UCSD-AML1 (cell line): ENCODE measurements at regions not wholly inside any gene's neighbourhood (a gene's known extent, or its start where the extent isn't known, plus 50 kb on each side); places are given as distances from the start of the nearest gene placed in this dataset.
"Not testable (repeated sequence)": the region's sequence is repeated elsewhere in the genome, so short reads cannot be mapped to it uniquely, and the experiment has no call there.

Source experiments
- DNase-seq: peaks from one replicate; lab custom pipeline; 2025; ENCODE audit not compliant: unreplicated experiment; lab: John Stamatoyannopoulos, UW

DNA sequence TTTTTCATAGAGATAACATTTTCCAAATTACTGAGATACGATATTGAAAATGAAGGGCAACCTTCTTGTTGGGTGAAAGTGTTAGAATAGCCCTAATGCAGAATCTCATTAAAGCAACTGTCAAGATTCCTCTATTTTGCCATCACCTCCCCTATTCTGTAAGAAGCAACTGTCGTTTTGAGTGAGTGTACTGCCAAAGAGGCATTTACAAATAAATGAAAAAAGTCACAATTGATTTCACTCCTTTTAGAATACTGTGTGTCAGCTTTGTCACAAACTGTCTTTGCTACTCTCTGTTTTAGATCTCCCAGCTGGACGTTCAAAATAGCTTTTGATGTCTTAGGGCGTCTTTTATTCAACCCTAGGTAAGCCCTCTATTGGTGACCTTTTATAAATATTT is 322.8 kb upstream of the NAALADL2 start:
- no peak for DNase-seq

GRCh38 chr3:174538151-174538550 is 321.0 kb upstream of the NAALADL2 start:
- no peak for DNase-seq

GRCh38 chr3:174540116-174540908 is 318.8 kb upstream of the NAALADL2 start:
- DNase-seq: no peak

- no peak for DNase-seq
These were observed 317.3 kb upstream of the NAALADL2 start for GRCh38 chr3:174541708-174542315.

- DNase-seq: no peak
These were observed 311.2 kb upstream of the NAALADL2 start for GRCh38 chr3:174547801-174548435.

DNA sequence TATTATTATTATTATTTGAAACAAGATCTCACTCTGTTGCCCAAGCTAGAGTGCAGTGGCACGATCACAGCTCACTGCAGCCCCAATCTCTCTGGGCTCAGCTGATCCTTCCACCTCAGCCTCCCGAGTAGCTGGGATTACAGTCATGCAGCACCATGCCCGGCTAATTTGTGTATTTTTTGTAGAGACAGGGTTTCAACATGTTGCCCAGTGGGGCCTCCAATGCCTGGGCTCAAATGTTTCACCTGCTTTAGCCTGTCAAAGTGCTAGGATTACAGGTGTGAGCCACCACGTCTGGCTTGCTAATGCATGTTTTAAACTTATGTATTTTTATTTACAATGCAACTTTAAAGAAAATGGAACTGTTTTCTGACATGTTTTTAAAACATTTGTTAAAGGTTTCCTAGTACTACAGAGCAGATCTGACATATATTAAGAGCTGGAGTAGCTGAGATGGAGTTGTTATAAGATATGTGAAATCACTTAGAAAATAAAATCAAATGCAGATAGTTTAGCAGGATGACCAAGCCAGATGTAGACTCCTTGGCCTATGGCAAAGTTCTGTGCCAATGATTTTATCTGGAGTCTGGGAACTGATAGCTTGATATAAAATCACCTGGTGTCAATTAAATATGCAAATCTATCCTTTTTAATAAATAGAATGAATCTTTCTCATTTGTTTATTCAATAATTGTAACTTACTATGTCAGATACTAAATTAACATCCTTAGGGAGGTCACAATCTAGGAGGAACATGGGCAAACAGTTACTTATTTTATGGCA is 310.1 kb upstream of the NAALADL2 start:
- no peak for DNase-seq

GRCh38 chr3:174581558-174581957 is 277.6 kb upstream of the NAALADL2 start:
- no peak for DNase-seq

GRCh38 chr3:174583396-174583795 is 275.7 kb upstream of the NAALADL2 start:
- no peak for DNase-seq

- DNase-seq: not testable (repeated sequence)
These were observed 272.0 kb upstream of the NAALADL2 start for GRCh38 chr3:174587137-174587536.

DNA sequence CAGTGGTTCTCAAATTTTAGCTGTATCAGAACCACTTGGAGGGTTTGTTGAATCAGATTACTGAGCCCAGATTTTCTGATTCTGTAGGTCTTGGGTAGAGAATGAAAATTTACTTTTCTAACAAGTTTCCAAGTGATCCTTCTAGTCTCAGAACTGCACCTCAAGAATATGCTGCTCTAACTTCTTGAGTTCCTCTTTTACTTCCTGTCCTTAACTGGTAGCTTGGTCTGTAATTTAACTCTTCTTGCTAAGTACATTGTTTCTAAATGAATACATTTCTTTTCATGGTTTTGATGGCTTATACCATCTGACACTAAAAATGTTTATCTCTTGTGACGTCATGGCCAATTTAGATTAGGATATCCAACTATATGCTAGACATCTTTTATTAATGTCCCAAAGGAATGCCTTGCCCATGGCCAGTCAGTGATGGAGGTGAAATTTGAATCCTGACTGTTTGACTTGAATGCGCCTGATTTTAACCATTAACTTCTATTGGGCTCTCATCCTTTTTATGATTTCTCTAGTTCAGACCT is 262.6 kb upstream of the NAALADL2 start:
- DNase-seq: no peak

- no peak for DNase-seq
These were observed 260.2 kb upstream of the NAALADL2 start for GRCh38 chr3:174598885-174599439.

DNA sequence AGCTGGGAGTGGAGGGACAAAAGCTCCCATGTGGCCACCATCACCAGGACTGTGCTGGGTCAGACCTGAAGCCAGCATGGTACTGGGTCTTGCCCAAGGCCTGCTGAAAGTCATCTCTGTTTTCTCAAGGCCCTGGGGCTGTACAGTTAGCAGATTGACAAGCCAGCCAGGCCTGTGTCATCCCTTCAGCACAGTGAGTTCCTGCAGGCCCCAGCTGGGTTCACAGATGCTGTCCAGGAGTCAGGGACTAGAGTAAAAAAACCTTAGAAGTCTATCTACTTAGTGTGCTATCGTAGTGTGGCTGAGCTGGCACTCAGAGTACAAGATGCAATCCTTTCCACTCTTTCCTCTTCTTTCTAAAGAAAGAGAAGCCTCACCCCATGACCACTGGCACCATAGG is 246.0 kb upstream of the NAALADL2 start:
- DNase-seq: no peak

- DNase-seq: no peak
These were observed 245.1 kb upstream of the NAALADL2 start for GRCh38 chr3:174614036-174614435.

GRCh38 chr3:174618368-174619080 is 240.6 kb upstream of the NAALADL2 start:
- DNase-seq: no peak

DNA sequence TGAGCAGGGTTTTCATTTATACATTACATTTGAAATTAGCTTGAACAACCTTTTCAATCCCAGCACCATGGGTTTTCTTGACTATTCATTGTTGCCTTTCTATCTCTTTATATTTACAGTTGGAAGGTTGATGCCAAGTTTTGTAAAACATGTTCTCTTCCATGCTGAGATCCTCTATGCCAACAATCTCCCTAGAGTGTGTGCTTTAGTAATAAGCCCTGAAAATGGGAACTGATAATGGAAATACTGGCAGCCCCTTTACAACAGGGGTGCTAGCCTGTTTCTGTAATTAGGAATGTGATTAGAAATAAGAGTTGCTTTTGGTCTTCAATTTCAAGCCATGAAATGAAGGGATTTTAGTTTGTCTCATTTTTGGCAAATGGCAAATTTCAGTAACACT is 239.9 kb upstream of the NAALADL2 start:
- DNase-seq: no peak

DNA sequence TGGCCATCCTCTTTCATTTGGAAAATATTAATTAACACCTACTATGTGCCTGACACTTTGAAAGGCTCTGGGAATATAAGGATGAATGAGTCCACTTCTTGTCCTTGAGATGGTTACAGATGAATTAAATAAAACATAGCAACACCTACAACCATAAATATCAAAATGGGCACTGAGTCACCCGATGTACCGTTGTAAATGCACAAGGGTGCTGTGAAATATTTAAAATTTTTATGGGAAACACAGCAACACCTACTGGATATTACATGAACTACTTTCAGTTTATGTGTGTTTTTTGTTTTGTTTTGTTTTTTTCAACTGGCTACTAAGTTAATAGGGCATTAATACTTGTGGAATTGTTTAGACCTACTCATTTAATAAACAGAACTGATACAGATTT is 239.0 kb upstream of the NAALADL2 start:
- no peak for DNase-seq

DNA sequence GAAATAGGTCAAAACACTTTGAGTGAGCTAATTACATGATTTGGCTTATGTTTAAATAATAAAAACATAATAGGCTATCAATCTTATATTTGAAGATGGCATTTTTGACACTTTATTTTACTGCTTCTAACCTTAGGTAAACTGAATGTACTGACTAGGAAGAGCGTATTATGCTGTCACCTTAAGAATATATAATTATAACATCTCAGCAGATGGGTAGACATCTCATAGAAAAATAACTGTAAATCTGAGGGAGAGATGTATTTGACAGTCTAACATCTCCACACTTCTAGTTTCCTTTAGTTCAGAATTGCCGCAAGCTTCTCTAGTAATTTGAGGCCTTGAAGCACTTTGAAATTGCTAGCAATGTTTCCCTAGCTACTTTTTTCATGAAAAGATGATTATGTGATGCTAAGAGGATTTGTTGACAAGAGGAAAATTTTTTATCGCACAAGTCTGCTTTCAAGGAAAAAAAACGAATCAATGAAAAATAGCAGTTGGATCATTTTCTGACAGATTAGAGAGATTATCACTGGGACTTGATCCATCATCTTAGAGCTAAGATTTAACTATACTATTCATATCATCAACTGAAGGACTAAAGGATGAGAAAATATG is 238.2 kb upstream of the NAALADL2 start:
- no peak for DNase-seq

DNA sequence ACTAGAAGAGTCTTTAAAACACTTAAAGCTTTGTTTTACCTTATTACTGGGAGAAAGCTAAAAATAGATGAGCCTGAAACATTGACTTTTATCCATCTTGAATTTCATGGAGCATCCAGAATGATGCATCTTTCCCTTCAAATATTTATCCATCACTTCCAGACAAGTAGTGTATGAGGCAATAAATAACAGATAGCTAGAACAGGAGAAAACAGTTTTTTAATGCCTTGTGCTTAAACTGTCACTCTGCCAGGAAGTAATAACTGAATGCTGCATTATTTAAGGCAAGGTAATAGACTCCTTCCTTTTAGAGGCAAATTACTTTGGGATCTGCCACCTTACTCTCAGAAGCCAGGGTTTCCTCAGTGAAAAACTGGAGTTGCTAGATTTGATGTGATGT is 225.8 kb upstream of the NAALADL2 start:
- no peak for DNase-seq

DNA sequence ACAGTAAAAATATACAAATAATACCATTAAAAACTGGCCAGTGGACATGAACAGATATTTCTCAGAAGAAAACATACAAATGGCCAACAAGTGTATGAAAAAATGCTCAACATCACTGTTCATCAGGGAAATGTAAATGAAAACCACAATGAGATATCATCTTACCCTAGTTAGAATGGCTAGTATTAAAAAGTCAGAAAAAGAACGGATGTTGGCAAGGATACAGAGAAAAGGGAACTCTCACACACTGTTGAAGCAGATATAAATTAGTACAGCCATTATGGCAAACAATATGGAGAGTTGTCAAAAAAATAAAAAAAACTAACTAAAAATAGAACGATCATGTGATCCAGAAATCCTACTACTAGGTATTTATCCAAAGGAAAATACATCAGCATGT is 222.7 kb upstream of the NAALADL2 start:
- no peak for DNase-seq

DNA sequence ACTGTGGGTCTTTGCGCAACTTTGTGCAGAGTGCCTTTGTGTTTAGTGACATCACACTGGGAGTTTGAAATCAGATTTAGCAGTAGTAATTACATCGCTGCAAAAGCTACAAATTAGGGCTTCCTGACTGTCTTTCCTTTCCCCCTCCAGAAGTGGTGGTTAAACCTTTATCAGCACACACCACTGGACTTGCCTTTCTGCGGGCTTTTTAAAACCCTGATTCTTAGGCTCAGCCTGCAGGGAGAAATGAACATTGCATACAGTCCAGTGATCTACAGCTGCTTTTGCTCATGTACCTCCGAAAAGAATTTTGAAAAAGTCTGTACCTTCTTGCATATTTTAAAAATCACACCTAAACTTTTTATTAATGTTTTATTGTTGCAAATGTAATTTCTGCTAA is 219.7 kb upstream of the NAALADL2 start:
- DNase-seq: no peak
